ENCODE measurements at regions not wholly inside any gene's neighbourhood (a gene's known extent, or its start where the extent isn't known, plus 50 kb on each side); places are given as distances from the start of the nearest gene placed in this dataset.

DNA sequence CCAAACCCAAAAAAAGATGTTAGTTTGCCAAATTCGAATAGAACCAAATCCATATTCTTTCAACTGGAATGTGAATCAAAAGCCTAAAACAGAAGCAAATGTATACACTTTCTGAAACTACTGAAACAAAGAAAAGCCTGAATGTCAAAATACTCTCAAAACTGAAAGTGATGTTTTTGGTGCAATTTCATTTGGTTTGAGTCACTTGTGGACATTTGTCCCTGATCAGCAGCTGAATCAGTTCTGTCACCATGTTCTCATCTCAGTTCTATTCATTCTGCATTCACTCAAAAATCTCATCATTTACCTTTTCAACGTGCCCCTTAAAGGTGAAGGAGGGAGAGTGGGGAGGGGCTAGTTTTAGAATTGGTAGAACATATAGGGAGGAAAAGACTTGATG, 266.8 kb downstream of the ABHD5 start:
- no peak for DNase-seq

DNA sequence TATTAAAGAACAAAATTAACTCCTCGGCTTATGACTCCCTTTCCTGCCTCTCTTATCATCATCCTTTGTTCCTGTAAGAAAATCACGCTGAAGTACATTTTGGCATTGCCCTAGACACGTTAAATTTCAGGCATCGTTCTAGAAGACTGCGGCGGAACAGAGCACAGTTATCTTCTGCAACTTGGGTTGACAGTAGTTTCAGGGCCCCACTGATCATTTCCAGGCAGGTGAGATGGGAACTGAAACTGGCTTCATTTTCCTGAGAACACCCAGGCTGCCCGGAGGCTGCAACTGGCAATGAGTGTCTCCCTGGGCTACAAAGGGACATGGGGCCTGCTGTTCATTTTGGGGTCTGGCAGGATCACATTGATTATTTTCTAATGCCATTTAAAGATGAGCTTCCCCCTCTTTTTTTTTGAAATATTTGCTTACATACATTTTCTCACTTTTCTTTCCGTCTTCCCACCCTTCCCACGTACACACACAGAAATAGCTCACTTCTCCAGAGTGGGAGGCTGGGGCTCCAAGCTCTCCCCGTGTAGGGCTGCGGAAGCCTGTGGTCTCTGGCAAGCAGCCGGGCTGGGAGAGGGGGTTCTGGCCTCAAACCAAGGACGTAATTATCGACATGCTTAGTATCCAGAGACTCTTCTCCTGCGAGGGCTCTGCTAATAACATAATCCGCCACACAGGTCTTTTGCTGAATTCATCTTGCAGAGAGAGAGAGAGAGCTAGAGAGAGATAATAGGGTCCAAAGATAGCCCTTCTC, 267.4 kb downstream of the ABHD5 start:
- DNase-seq, result no peak

DNA sequence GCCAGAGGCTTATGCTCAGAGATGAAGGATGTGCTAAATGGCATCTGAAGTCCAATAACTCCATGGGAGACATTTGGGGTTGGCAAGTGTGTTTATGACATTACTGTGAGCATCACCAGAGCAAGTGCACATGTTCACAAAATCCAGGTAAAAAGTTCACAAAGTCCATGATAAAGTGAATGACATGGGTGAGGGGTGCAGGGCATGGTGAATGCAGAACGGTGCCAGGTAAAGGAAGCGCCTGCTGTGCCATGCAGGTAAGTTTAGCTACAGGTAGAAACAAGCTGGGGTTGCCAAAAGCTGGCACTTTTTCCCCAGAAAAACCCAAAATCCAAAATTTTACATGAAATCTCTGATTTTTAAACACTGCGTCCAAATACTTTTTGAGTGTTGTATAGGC, 268.2 kb downstream of the ABHD5 start:
- no peak for DNase-seq

DNA sequence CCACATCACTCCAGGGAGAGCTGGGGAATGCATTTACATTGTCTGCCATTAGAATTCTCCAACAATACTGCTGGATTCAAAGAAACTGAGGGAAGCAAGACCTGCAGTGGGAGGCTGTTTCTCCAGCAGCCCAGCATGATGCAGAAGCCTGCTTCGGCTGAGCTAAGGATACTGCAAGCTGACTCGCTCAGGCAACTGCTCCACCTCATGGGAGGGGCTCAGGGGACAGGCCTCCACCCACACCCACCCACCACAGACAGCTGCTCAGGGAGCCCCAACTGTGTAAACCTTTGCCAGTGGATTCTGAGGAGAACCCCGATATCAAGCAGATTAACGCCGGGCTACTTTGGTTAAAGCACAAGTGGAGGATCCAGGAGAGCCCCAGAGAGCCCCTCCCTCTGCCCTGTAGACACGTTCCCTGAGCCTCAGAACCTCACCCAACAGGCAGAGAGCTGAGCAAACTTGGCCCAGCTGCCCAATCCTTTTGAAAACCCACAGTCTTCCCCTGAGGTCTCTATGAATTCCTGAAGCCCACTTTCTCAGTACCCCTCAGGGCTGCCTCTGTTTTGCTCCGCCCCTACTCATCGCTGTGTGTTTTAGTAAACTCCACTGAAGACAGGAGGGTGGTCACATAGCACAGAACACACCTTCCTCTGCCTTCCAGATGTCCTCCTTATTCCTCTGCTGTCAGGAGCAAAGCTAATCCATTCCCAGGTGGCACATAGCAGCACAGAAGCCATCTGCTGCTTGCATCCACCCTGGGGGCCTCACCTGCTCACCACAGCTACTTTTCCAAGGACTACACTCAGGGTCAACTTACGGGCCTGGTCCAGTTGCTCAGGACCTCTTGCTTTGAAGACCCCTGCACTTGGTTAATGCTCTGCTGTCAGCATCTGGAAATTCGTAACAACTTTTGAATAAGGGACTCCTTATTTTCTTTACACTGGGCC, 269.0 kb downstream of the ABHD5 start:
- no peak for DNase-seq

DNA sequence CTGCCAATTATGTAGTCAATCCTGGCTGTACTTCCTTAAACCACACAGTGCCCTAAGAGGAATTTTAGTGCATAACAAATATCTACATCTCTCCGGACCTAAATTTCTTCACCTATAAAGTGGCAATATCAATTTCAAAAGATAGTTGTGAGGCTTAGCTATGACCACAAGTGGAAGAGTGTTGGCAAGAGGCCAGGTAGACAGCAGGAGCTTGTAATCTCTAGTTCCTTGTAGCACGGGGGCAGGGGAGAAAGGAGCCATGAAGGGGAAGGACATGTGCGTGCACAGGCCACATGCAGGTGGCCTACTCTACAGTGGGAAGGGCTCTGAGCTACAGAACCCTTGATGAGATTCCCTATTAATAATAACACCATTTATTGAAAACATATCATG, 269.7 kb downstream of the ABHD5 start:
- no peak for DNase-seq

DNA sequence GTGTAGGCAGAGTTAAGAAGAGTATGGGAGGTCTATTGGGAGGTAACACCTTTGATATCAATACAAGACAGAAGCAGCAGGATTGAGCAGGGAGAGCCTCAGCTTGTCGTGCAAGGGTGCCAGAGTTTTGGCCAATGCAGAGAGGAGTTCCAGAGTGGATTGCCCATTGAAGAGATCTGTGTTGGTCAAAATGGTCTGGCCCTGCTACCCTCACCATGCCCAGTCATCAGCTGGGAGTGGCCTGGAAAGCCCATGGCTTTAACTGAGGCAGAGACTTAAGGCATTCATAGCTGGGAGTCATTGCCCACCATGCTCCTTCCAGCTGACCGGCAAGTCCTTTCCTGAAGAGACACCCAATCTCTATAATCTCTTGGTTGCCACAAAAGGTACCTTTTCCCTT, 271.3 kb downstream of the ABHD5 start:
- DNase-seq, result no peak

DNA sequence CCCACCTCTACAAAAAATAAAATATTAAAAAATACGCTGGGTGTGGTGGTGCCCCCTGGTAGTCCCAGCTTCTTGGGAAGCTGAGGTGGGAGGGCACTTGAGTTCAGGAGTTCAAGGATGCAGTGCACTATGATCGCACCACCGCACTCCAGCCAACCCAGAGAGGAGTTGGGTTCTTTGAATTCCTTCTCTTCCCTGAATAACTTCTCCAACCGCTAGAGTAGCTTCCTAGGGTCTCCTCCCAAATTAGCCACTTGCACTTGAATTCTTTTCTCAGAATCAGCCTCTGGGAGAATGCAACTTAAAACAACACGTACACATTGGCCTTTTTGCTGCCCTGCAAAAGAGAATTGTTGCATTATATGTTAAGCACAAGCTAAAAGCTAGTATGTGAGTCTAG, 272.5 kb downstream of the ABHD5 start:
- DNase-seq, result no peak

DNA sequence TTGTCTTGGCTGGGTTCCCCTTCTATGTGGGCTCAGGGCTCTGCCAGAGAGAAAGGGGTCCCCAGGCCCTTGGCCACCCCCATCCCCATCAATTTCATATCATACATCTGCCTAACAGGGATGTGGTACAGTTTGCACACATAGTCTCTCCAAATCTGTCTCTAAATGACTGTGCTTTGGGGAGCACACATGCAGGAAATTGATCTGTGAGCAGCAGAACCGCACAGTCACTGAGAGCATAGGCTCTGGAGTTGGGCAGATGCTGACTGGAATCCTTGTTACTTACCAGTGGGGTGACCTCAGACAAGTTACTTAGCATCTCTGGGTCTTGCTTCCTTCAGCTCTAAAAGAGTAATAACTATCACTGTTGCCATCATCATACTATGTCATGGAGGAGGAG, 273.9 kb downstream of the ABHD5 start:
- no peak for DNase-seq

DNA sequence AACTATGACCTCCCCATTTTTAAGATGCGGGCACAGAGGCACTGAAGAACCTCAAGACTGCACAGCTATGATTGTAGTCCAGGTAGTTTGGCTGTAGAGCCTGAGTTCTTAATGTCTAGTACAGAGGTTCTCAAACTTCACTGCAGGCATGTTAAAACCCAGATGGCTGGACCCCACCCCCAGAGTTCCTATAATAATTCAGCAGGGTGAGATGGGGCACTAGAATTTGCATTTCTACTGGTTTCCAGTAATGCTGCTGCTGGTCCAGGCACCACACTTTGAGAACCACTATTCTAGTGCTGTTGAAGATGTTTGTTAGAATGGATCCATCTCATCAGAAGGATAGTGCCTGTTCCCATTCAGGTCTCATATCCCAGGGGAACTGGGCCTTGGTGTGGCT, 274.9 kb downstream of the ABHD5 start:
- DNase-seq, result no peak

DNA sequence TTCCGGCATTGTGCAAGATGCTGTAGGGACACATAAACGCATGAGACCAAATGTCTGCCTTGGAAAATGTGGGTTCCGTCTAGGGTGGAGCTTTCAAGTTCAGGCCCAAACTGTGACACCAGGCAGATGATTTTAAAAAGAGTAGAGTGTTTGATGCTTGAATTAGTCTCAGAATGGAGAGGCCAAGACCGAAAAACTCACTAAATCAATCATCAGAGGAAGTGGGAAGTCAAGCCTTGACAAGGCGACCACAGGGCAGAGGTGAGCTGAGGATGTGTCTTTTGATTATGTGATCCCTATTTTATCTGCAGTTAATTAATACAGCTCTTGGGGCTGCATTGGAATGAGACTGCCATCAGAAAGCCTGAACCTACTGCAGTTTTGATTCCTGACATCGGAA, 275.4 kb downstream of the ABHD5 start:
- no peak for DNase-seq

DNA sequence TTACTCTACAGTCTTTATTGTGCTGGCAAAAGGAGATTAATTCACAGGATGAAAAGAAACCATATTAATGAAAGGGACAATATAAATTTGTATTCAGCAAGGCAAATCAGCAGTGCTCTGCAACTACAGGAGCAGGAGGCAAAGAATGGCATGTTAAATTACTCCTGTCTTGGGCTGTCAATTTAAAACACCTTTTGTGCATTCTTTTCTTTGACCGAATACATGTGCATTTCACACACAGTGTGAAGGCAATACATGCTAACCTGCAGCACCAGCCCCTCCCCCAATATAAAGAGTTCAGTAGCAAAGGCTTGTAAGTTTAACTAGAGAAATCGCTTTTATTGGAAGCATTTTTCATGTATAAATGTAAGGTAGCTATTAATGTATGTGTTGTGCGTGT, 275.2 kb upstream of the TOPAZ1 start:
- no peak for DNase-seq

DNA sequence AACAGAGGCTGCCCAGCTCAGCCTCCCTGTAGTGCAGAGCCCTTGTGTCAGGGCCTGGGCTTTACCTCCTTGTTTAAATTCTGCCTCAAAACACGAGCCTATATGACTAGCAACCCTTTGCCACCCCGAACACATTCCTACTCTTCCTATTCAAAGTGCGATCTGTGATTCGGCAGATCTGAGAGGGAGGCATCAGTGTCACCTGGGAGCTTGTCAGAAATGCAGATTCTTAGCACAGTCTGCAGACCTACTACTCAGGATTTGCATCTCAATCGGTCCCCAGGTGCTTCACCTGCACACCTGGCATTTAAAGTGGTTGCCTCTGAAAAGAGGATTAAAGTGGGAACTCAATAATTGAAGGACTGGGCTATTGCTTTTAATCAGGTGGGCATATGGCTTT, 273.2 kb upstream of the TOPAZ1 start:
- DNase-seq, result no peak

DNA sequence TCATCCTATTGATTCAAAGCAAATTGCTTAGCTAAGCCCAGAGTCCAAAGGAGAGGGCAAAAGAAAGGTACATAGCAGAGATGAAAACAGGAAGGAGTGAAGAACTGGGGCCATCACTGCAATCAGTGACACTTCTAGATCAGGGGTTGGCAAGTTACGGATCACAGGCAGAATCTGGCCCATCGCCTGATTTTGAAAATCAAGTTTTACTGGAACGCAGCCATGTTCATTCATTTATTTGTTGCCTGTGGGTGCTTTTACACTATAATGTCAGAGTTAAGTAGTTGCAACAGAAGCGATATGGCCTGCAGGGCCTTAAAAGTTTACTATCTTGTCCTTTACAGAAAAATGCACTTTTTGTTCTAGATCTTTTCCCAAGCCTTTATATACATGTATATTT, 271.7 kb upstream of the TOPAZ1 start:
- no peak for DNase-seq

DNA sequence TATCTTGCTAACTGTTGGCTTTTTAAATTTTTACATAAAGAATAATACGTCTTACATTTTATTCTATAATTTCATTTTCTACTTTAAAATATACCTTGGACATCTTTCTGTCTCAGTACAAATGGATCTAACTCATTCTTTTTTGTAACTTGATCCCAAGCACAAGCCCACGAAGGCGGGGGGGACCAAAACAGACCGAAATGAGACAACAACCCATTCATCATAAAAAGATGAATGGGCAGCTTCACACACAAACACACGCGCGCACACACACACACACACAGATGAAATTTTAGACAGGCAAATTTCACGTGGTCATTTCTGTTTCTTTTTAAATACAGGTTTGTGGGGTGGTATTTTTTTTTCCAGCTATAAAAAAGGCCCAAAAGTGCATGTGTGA, 271.3 kb upstream of the TOPAZ1 start:
- no peak for DNase-seq

DNA sequence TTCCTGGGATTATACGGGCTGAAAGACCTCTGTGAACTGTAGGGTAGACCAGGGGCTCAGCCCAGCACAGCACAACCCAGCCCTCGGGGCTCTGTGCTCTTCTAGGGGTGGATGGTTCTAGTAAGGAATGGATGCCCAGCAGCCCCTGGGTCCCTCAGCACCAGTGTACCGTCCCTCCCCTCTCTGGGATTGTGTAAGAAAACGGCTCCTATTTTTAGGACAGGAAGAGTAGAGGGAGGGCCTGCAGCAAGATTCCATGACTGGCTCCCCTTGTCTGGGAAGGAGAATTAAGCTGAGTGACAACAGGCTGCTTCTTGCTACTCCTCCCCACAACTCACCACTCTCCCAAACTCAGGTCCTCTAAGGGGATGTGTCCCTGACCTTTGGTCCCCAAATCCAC, 270.8 kb upstream of the TOPAZ1 start:
- no peak for DNase-seq

DNA sequence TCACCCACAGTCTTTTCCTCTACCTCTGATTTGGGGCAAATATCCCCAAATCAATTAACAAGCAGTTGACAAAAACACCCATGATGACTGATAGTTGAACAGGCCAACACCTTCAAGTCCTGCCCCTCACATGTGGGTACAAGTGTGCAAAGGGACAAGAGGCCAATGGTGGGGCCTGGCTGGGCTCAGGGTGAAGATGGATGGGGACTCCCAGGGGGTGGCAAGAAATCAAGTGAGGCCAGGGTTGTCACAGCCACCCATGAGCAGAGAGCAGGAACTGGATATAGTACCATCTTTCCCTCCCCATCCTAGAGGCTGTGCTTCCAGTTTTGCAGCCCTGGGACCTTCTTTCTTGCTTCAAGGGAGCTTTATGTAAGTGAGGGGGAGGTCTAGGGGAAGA, 270.2 kb upstream of the TOPAZ1 start:
- DNase-seq, result no peak

DNA sequence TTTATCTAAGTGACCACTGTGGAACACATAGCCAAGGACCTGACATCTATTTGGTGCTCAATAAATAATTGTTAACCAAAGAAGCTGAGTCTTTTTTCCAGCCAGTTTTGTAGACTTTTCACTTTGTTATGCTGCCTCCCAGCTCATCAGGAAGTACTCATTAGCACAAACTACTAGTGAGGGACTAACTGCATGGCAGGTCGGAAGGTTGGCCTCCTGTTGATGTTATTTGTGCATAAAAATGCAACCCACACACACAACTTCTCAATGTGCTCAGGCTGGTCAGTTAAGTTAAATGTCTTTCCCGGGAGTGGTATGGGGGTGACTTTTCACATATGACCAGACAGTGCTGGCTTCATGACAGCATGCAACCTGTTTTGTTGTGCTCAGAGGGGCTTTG, 263.0 kb upstream of the TOPAZ1 start:
- DNase-seq, result no peak

DNA sequence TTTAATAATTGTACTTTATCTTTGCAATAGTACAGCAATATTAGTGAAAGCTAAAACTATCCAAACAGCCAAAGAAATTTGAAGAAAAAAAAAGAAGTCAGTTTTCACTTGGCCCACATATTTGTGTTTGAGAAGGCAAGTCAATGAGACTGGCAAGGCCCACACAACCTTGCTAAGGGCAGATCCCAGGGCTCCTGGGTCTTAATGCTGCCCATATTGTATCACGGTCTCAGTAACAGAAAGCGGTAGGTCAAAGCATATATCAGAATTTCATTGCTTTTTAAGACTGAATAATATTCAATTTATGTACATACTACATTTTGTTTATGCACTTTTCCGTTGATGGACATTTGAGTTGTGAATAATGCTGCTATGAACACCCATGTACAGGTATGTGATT, 262.0 kb upstream of the TOPAZ1 start:
- DNase-seq, result no peak

DNA sequence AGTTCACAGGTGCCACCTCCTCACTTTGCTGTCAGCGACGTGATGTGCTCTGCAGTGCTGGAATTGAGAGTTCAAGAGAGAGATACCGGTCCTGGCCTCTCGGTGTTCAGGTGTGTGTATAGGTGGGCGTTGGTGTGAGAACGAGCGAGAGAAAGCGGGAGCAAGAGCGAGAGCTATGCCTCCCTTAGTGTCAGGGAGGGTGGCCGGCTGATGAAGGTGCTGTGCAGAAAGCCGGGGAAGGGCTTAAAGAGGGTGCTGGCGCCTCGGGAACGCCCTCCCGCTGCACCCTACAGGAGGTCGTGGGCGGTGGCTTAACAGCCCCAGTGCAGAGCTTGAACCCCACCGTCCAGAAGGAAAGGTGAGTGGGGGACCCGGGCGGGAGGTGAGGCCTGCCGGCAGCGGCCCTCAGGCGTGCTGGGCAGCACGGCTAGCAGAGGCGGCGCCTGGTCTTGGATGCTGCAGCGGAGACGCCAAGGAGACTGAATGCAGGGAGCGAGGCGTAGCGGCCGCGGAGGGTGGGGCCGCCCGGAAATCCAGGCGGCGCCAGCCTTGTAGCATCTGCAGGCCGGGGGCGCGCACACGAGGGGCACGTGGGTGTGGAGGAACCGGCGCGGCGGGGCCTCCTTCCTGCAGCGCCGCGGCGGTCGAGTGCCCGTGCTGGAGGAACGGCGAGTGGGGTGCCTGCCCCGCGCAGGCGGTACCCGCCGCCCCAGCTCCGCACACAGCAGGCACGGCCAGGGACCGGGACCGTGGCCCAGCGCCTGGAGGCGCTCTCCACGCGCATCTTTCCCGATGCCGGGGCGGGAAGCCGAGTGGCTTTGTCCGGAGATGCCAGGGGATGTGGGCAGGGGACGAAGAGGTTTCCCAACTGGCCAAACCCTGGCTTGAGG, 246.8 kb upstream of the TOPAZ1 start:
- DNase-seq, result no peak

DNA sequence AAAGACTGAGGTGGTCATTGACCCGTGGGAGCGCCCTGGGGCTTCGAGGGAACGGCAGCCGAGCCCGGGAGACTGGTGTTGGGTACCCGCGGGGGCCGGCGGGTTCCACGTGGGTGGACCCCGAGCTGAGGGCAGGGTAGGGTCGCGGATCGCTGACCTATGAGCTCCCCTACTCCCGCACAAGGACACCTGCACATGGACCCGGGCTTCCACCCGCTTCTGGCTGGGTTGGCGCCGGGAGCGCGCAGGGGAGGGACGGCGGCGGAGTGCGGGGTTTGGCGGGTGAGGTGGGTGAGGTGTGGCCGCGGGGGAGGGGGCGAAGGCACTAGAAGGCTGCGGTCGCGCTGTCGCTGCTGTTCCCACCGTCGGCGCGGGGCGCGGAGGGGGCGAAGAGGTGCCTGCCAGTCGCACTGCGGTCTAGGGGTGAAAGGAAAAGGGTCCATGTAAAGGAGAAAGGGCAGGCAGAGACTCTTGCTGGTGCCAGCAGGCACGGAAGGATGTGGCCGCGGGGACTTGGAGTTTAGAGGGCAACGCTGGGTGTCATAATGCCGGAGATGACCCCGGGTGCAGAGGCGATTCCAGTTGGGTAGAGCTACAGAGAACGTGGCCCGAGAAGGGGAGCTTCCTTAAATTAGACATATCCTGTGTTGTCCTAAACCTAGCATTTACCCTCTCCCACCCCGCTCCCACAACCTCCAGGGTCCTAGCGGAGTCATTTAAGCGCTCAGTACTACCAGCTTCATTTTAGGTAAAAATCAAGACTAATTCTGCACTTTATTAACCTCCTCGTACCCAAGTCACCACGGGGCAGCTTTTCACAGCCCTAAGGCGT, 245.9 kb upstream of the TOPAZ1 start:
- DNase-seq, result no peak

DNA sequence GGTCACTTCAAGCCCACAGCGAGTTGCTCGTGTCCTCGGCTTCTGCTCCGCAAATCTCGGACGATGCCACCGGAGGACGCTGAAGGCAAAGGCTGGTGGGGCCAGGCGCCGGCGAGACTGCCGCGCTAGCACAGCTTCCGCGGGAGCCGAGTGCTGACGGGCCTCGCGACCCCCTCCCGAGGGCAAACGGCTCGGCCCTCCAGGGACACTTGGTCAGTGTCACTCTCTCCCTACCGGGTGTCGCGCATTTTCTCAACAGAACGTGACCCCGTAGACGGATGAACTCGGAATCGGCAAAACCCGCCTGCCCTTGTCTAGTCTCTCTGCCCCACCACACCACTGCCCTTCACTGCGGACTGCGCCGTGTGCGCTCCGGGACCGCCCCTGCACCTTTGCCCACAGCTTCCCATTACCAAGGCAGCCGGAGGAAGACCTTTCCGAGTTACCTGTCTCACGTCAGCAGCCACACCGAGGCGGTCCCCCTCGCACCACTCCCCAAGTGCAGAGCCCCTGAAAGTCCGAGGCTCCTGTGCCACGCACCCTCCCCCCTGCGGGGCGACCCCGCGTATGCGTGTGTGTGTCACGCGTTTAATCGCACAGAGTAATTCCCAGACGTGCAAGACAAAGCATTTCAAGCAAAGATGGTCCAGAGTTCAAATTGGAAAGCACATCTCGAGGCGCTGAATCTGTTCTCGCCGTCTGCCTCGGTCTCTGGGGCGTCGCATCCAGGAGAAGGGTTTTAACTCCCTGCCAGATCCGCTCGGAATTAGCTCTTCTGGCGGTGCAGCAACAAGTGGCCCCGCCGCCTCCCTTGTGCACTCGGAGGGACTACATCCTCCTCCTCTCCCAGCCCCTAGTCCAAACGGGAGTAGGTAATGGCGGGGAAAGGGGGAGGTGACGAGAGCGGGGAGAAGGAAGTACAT, 245.0 kb upstream of the TOPAZ1 start:
- peak; percentile 52 for DNase-seq
